LoVo (cell line): ENCODE measurements at regions not wholly inside any gene's neighbourhood (a gene's known extent, or its start where the extent isn't known, plus 50 kb on each side); places are given as distances from the start of the nearest gene placed in this dataset.
A peak's percentile ranks its signal among the peaks of the same experiment; 100 is the strongest.

ENCODE experiments used
- DNase-seq: peaks from one replicate; pipeline ENCODE4 v3.0.0-alpha.2; 2016; ENCODE audit warnings: low spot score

DNA sequence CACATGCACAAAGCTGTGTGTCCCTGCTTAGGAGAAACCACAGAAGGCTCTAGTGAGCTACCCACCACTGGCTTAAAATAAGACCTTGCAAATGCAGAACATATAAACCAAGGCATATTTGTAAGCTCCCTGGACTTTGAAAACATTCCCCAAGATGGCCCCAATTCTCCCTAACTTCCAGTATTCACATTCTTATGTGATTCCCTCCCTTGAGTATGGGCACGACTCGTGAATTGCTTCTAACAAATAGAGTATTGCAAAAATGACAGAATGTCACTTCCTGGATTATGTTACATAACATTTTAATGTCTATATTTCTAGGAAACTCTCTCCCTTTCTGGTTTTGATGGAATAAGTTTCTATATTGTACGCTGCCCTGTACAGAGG is 131.8 kb upstream of the MCTP2 start:
- no peak for DNase-seq

DNA sequence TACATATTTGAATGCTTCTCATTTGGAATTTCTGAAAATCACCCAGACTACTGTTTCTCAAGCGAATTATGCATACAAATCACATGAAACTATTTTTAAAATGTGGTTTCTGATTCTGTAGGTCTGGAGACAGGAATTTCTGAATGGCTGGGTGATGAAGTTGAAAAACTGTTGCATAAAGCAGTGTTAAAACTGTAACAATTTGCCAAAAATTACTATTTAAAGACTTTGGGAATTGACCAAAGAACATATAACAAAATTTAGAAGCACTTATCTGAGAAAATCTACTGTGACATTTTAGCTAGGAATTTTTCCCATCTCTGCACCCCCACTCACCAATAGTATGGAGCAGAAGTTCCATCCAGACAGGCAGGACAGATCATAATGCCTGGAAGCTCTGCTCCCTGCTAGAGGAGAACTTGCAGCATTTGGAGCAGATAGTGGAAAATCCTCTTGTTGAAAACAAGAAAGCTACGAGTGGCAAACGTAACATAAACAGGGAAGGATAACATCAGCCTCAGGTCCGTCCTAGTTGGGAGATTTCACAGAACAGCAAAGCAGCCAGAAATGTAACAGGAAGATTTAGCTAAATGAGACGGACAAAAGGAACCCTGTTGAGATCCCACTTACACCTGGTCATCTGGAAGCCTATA is 132.3 kb upstream of the MCTP2 start:
- no peak for DNase-seq

DNA sequence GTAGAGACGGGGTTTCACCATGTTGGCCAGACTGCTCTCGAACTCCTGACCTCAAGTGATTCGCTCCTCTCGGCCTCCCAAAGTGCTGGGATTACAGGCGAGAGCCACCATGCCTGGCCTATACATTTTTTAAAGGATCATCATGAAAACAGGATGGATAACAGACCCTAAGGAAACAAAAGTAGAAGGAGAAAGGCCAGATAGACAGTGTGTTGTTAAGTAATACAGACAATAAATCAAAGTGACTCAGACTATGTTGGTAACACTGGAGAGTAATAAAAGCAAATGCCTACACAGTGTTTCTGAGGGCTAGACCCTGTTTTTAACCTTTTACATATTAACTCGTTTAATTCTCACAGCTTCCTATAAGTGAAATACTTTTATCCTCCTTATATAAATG is 133.8 kb upstream of the MCTP2 start:
- no peak for DNase-seq

DNA sequence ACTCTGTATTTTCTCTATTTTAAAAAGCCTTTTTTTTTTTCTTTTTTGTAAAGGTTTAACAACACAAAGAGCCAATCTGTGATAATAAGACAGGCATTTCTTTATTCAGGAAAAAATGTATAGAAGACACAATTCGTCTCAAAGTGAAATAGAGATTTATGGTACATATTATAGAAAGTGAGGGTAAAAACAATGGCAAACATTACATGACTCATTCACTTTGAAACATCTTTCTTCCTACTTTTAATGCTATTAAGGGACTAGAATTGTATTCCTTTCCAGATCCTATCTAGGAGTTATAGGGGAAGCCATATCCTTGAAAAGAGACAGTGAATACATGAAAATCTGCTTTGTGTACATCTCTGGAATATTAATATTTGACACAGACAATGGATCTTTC is 137.1 kb upstream of the MCTP2 start:
- DNase-seq = no peak

DNA sequence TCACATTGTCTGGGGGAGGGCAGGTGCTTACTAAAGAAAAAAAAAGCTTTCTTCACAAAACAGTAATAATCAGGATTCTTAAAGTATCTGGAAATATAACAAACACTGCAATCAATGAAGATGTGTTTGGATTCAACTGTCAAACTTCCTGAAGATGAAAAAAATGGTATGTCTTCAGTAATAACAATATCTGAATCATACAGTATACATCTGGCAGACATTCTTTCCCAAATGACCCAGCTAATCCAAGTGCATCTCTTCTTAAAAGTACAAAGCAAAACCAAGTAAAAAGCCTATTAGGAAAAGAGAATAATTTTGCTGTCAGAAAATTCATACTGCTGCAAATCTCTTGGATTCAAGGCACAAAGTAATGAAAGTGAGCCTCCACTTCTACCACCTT is 145.0 kb upstream of the MCTP2 start:
- no peak for DNase-seq

DNA sequence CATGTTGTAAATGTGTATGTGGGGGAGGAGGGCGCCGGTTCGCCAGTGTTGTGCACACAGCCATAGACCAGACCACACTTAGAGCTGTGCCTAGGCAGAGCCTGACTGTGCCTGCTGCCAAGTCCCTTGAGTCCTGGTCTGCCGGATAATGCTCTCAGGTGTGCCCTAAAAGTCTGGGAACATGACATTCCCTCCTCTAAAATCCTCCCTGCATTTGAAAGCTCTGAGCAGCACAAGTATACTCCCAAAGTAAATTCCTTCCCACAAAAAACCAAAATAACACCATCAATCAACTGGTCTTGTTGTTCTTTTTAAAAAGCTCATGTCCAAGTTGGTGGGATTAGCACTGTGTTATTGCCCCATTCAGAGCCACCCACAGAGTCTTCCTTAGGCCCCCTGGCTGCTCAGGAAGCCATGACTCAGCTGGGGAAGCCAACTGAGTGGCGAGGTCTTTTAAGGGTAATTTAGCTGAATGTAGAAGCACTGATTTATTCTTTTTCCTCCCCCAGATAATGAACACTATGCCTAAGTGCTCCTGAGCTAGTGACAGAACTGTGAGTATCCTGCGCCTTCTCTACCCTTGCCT is 147.8 kb upstream of the MCTP2 start:
- DNase-seq = no peak

DNA sequence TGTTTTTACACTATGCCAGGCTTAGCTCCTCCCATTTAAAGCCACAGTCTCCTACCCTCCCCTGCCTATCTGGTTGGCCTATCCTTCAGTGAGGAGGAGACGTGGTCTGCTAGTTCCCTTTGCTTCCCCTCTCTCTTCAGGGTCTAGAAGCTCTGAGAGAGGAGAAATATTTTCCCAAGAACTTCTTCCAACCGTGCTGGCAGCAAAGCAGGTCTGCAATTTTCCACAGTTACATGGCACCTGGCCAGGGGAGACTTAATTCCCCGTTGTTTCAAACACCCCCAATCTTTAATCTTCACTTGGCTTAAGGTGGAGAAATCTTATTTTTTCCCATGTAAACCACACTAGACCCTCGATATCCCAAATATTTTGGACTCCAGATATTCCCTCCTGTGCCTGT is 149.5 kb upstream of the MCTP2 start:
- DNase-seq = no peak

DNA sequence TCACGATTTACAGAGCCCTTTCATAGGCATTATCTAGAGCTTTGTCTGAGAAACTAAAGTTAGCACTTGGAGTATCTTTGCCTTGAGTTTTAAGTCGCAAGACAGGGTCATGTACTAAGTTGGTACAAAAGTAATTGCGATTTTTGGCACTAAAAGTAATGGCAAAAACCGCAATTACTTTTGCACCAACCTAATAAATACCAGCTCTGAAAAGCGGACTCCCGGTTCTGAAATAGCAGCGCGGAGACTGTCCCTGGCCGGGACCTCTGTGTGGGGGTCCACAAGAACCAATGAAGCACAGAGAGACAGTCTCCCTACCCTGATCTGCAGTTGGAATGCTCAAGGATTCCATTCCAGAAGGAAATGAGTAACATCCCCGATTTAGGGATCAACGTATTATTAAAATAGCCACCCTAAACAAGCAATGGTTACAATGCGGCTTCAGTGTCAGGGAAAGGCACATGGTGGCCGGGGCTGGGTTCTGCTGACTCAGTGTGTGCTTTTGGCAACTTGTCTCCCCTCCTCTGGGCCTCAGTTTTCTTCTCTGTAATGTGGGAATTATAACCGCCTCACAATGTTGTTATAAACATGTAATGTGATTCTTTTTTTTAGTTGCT is 150.3 kb upstream of the MCTP2 start:
- DNase-seq = no peak

DNA sequence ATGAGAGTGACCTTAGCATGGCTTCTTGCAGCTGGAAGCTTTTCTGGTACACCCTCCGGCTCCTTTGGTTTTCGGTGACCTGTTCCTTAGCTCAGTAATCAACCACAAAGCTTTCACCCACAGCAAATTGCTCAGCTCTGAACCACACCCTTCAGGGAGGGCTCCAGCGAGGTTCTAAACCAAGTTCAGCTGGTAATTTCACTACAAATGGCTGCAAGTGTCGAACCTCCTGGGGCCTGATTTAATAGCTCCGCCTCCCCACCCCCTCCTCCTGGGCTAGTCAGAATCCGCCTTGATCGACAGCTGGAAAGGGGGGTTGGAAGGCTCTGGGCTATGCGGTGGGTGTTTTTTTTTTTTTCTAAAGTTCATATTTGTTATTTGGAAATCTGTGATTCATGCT is 150.9 kb upstream of the MCTP2 start:
- DNase-seq = peak; percentile 9

DNA sequence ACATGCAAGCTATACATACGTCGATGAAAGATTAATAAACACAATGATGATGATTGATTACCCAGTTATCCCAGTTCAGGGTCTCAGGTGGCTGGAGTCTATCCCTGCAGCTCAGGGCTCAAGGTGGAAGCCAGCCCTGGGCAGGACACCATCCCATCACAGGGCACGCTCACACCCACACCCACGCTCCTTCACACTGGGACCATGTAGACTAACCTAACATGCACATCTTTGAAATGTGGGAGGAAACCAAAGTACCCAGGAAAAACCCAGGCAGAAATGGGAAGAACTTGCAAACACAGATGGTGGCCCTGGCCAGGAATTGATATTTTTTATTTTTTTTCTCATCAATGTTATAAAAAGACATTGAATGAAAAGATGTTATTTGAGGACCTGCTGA is 151.4 kb upstream of the MCTP2 start:
- no peak for DNase-seq

DNA sequence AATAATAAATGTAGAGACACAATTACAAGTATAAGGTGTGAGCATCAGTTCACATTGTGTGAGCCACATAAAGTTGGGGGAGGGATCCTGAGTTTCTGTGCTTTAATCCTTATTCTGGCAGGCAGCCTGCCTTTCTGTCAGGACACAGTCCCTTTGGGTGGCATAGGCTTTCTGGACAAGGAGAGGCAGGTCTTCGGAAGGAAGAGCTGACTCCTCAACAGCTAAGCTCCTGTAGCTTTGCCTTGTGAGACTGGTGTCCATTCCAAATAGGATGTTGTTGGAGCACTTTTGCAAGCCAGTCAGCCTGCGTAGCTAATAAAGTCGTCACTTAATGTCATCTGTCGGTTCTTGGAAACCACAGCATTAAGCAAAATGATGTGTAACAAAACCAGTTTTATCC is 151.9 kb upstream of the MCTP2 start:
- no peak for DNase-seq

DNA sequence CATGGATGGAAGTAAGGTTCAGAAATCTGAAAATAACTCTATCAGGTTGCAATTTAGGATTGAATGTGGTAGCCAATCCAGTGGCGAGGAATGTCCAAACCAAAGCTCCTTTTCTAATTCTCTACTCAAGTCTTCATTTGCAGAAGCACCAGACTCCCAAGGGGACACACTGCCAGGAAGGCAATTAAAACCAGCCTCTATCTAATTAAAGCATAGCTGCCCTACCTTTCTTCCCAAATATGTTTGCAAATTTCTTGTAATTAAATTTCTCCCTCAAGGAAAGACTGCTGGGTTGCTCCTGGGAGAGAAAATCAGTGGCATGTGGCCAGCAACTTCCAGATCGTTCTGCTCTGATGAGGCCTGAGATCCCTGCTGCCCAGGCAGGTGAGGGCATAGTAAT is 153.4 kb upstream of the MCTP2 start:
- no peak for DNase-seq

DNA sequence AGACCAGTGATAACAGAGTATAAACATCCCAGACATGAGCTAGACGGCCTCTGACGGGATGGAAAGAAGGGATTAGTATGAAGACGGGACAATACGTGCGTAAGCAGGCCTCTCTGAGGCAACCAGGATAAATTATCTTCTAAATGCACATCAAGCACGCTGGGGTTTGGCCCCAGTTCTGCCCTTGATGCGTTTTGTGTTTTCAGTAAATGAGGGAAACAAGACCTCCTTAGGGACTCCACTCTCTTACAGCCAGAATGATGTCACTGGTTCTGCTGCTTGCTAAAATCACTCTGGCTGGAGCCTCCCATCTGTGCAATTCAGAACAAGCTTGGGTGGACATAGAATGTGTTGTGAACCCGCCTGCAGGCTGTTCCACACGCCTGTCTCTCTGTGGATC is 156.0 kb upstream of the MCTP2 start:
- no peak for DNase-seq

DNA sequence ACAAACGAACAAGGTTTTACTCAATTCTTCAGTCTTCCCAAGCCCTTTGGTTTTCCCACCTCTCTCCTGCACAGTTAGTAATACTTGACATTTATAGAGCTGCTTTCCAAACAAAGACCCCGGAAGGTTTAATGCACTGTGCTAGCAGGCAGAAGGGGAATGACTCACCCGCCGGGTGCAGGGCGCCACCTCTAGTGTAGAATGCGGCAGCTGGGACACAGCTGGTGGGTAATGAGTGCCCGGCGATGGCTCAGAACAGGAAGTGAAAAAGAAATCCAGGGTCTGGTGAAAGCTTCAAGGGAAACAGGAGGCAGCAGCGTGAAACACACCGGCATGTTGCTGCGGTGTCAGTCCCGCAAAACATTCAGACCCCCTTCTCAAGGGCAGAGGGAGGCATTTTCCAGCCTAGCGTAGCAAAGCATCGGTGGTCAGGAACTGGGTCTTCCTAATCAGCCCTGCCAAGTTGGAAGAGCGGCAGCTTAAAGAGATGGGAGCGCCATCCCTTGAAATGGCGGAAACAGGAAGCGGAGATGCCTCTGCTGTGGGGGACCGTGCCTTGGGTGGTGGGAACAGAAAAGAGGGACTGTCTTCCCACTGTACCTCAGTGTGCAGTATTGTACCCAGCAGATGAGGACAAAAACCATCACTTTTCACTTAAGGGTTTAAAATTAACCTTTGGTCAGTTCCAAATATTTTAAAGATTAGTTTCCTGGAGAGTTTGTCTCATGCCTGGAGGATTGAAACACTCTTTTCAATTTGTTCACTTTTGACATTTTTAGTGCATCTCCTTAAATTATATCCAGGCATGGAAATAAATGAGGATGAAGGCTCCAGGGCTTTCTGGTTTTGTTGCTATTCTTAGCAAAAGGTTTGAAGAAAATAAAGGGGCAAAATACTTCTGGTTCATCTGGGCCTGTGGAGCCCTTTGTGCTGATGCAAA is 160.7 kb upstream of the MCTP2 start:
- peak; percentile 29 for DNase-seq

DNA sequence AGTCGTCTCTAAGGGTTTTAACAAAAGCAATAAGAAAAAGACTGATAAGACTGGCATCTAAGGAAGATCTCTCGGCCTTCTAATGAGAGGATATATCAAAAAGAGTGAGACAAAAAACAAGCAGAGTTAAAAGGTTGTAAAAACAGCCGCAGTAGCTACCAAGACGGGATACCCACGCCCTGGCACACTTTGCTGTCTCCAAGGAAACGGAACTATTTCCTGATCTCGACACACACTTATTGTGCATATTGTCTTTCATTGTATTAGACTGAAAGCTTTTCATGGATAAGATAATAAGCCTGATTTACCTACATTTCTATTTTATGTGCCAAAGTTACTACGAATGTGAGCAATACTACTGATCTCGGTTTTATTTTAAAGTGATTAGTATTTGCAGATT is 161.5 kb upstream of the MCTP2 start:
- DNase-seq = no peak

DNA sequence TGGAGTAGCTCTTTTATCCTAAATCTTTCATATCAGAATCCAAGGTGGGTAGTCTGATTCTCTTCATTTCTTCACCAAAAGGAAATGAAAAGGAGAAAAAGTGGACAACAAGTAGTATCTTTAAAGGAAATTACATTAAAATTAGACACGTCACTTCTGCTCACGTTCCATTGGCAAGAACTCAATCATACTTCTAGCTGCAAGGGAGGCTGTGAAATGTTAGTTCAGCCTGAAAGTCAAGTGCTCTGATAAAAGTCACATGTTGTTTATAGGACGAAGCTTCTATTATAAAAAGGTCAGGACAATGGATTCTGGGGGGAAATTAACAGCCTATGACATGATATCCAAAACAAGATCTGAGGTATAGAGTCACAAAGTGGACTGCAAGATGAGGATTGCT is 164.6 kb upstream of the MCTP2 start:
- DNase-seq = no peak

DNA sequence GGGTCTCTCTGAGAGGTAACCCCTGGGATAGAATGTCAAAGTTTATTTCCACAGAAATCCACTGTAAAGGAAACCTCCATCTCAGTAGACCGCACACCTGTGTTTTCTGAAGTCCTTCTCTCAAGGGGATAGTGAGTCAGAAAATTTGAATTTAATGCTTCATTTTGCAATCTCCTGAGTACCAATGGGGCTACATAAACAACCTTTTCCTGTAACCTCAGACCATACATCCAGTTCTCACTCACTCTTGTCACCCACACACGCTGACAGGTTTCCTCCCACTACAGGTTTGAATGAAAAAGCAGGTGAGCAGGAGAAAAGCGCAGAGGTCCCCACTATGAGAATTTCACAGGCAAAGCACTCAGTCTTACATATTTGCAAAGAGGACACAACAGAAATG is 165.3 kb upstream of the MCTP2 start:
- no peak for DNase-seq

DNA sequence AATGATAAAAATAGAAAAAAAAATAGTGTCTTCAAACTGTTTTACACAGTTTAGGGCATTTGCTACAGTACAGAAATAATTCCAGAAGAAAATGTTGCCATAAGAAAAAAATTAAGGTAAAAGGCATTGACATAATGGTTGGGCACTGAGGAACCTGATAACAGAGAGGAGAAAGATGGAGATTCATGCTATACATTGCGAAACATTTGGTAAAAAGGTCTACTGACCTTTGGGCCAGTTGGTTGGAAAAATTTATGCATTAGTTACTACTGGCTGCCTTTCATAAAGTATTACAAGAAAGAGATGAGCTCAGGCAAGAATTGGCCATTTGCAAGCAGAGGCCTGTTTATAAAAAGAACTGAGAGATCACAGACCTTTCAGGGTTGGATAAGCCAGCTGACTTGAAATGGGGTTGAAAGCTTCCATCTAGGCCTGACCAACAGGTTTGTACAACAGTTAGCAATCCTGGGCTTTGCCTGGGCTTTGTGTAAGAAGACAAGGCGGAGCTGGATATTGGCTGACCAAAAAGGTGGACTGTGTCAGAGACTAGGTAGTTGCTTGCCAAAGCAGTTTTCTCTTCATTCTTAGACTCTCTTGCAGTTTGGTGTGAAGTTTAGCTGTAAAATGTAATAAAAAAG is 166.6 kb upstream of the MCTP2 start:
- DNase-seq = no peak

DNA sequence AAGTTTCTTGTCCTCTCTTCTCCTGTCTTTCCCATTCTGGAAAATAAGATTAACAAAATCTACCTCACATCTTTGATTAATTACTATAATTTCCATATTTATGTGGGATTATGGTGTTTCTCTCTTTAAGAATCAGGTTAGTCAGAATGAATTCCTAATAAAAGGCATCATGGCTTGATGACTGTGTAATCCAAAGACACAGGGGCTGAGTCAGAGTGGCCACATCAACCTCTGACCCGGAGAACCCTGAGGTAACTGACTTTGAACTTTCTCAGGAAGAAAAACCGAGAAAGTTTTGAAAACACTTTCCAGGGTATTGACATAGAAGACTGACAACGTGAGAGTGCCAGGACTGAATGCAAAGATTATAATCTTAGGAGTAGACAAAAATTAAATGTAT is 170.3 kb upstream of the MCTP2 start:
- no peak for DNase-seq

DNA sequence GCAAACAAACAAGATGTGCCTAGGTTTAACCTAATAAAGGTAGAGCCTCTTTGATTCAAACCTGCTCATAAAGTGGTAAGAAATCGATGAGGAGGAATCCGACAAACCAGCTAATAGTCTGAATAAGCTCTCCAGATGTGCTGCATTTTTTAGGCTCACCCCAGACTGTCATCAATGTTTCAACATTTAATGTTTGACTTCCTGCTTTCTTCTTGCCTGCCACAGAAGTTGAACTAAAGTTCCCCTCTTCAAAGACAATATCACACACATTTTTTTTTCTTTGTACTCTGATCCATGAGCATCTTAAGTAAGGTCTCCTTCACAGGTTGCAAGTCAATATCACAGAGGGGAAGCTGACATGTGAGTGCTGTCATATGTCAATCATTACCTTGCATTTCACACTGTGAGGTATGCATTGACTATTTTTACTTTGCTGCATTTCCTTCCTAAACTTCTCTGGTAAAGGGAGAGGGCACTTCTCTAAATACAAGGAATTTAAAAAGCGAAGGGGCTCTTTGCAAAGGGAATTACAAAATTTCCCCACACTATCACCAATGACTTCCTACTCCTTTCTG is 172.3 kb upstream of the MCTP2 start:
- no peak for DNase-seq

DNA sequence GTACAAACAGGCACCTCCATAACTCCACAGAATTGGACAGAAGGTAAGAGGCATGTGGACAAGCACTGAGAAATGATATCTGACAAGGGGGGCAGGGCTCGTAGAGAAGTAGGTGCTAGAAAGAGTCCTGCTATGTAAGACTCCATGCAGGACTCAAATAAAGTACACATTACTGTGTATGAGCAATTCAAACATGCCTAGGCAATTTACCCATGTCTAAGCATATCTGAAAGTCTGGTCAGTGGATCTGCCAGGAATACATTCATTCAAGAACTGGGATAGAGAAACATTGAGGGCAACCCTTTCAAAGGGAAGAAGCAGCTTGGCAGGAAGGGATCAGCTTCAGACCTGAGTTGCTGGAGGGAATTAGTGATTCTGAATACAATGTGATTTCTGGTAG is 174.1 kb upstream of the MCTP2 start:
- no peak for DNase-seq

DNA sequence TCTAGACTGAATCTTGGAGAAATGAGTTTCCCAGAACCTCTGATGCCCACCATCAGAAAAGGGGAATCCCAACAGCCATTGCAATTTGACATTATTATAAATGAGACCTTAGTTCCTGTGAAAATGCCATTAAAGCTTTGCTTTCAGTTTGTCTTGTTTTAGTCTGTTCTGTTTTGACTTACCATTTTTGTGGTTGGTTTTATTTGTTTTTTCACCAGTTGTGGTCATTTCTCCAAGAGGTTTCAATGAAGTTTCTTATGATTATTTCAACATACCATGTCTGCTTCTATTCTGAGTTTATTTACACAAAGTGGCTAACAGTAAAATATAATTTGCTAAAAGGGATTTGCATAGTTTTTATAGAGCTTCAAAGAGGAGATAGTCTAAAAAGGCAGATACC is 175.0 kb upstream of the MCTP2 start:
- DNase-seq = no peak
